Breast epithelium (tissue), 3 donors: ENCODE measurements at regions not wholly inside any gene's neighbourhood (a gene's known extent, or its start where the extent isn't known, plus 50 kb on each side); places are given as distances from the start of the nearest gene placed in this dataset.

Experiments
- CTCF ChIP-seq, 3 donors: fragments of 450-650 bp; IDR thresholded peaks; one replicate each; pipeline ENCODE4 v1.5.1; 2016 to 2017; ENCODE audit warnings: antibody characterized with exemption in 3 of 3, mild to moderate bottlenecking in 3 of 3, moderate library complexity in 3 of 3
- POLR2AphosphoS5 ChIP-seq, 3 donors: sonication (generic); formaldehyde crosslinking; IDR thresholded peaks; one replicate each; pipeline ENCODE4 v1.6.1; 2017; ENCODE audit warnings: antibody characterized with exemption in 3 of 3

- TF ChIP-seq CTCF (IDR thresholded peaks at IDR 0.05) (no peak), POLR2AphosphoS5 (IDR thresholded peaks at IDR 0.05) (no peak)
Observed at GRCh38 chr6:26221186-26221585, 134.0 kb downstream of the HFE start.
